ENCODE measurements at regions not wholly inside any gene's neighbourhood (a gene's known extent, or its start where the extent isn't known, plus 50 kb on each side); places are given as distances from the start of the nearest gene placed in this dataset.

- TF ChIP-seq MAX (IDR thresholded peaks at IDR 0.05) (no peak), EGR1 (IDR thresholded peaks at IDR 0.05) (no peak), TEAD4 (IDR thresholded peaks at IDR 0.05) (no peak), FOXM1 (IDR thresholded peaks at IDR 0.05; ENCODE audit: borderline replicate concordance, low read depth) (no peak), RAD21 (IDR thresholded peaks at IDR 0.05; ENCODE audit: low read depth) (no peak), CREB1 (IDR thresholded peaks at IDR 0.05; ENCODE audit: low read depth) (no peak), REST (IDR thresholded peaks at IDR 0.05; ENCODE audit: low read depth) (no peak), TAF1 (IDR thresholded peaks at IDR 0.05; ENCODE audit: low read depth) (no peak), ZBTB7A (IDR thresholded peaks at IDR 0.05; ENCODE audit: low read depth) (no peak), TCF12 (IDR thresholded peaks at IDR 0.05; ENCODE audit: low read depth) (no peak)
Measured at GRCh38 chr20:57060407-57061050, 205.9 kb downstream of the BMP7 start.

- no peak for TF ChIP-seq EP300 (IDR thresholded peaks at IDR 0.05; ENCODE audit: borderline replicate concordance)
- no peak for TF ChIP-seq CEBPB (IDR thresholded peaks at IDR 0.05)
- no peak for TF ChIP-seq EGR1 (IDR thresholded peaks at IDR 0.05)
- no peak for TF ChIP-seq TCF12 (IDR thresholded peaks at IDR 0.05; ENCODE audit: low read depth)
- 0 out of 2 replicates have a peak, but pooled peaks have one; percentile 9 for TF ChIP-seq RAD21 (IDR thresholded peaks at IDR 0.05; ENCODE audit: low read depth)
- TF ChIP-seq USF1 (IDR thresholded peaks at IDR 0.05) = no peak
- TF ChIP-seq YY1 (IDR thresholded peaks at IDR 0.05; ENCODE audit: low read depth) = no peak
- TF ChIP-seq CREB1 (IDR thresholded peaks at IDR 0.05; ENCODE audit: low read depth) = no peak
Measured at GRCh38 chr20:57061051-57061900, 205.2 kb downstream of the BMP7 start.

- TF ChIP-seq CREB1 (IDR thresholded peaks at IDR 0.05; ENCODE audit: low read depth) = no peak
- no peak for TF ChIP-seq USF1 (IDR thresholded peaks at IDR 0.05)
- TF ChIP-seq EP300 (IDR thresholded peaks at IDR 0.05; ENCODE audit: borderline replicate concordance) = no peak
Measured at GRCh38 chr20:57062241-57062640, 204.2 kb downstream of the BMP7 start.

GRCh38 chr20:57062696-57063270 is 203.7 kb downstream of the BMP7 start:
- TF ChIP-seq CEBPB (IDR thresholded peaks at IDR 0.05) (no peak), YY1 (IDR thresholded peaks at IDR 0.05; ENCODE audit: low read depth) (no peak), RAD21 (IDR thresholded peaks at IDR 0.05; ENCODE audit: low read depth) (no peak), EP300 (IDR thresholded peaks at IDR 0.05; ENCODE audit: borderline replicate concordance) (no peak), FOXM1 (IDR thresholded peaks at IDR 0.05; ENCODE audit: borderline replicate concordance, low read depth) (no peak), NFIC (IDR thresholded peaks at IDR 0.05) (no peak), MAX (IDR thresholded peaks at IDR 0.05) (no peak), ZBTB7A (IDR thresholded peaks at IDR 0.05; ENCODE audit: low read depth) (no peak), TEAD4 (IDR thresholded peaks at IDR 0.05) (no peak), USF1 (IDR thresholded peaks at IDR 0.05) (no peak), REST (IDR thresholded peaks at IDR 0.05; ENCODE audit: low read depth) (no peak), EGR1 (IDR thresholded peaks at IDR 0.05) (no peak), CREB1 (IDR thresholded peaks at IDR 0.05; ENCODE audit: low read depth) (no peak), TCF12 (IDR thresholded peaks at IDR 0.05; ENCODE audit: low read depth) (no peak), TAF1 (IDR thresholded peaks at IDR 0.05; ENCODE audit: low read depth) (no peak)

- no peak for TF ChIP-seq YY1 (IDR thresholded peaks at IDR 0.05; ENCODE audit: low read depth)
- TF ChIP-seq TEAD4 (IDR thresholded peaks at IDR 0.05) = no peak
- TF ChIP-seq EGR1 (IDR thresholded peaks at IDR 0.05) = no peak
- TF ChIP-seq CEBPB (IDR thresholded peaks at IDR 0.05) = no peak
- no peak for TF ChIP-seq NFIC (IDR thresholded peaks at IDR 0.05)
- TF ChIP-seq RAD21 (IDR thresholded peaks at IDR 0.05; ENCODE audit: low read depth) = no peak
- no peak for TF ChIP-seq FOXM1 (IDR thresholded peaks at IDR 0.05; ENCODE audit: borderline replicate concordance, low read depth)
- TF ChIP-seq CREB1 (IDR thresholded peaks at IDR 0.05; ENCODE audit: low read depth) = no peak
- TF ChIP-seq ZBTB7A (IDR thresholded peaks at IDR 0.05; ENCODE audit: low read depth) = no peak
- TF ChIP-seq TCF12 (IDR thresholded peaks at IDR 0.05; ENCODE audit: low read depth) = no peak
- TF ChIP-seq EP300 (IDR thresholded peaks at IDR 0.05; ENCODE audit: borderline replicate concordance) = no peak
- no peak for TF ChIP-seq MAX (IDR thresholded peaks at IDR 0.05)
- no peak for TF ChIP-seq USF1 (IDR thresholded peaks at IDR 0.05)
Measured at GRCh38 chr20:57064836-57065235, 201.6 kb downstream of the BMP7 start.

Data from Ishikawa (cell line).